RWPE2 (cell line): ENCODE measurements at regions not wholly inside any gene's neighbourhood (a gene's known extent, or its start where the extent isn't known, plus 50 kb on each side); places are given as distances from the start of the nearest gene placed in this dataset.
A peak's percentile ranks its signal among the peaks of the same experiment; 100 is the strongest.

ENCODE experiments used
- ATAC-seq: fragments of 200-7000 bp; cut with Tn5 transposase; 3 replicates; pipeline ENCODE4 v1.9.1; 2021; ENCODE audit warnings: low read depth
- DNase-seq: peaks from one replicate; pipeline ENCODE4 v3.0.0-alpha.2; 2020; ENCODE audit warnings: low spot score
- H3K27ac ChIP-seq: fragments of 450-650 bp; 2 replicates; pipeline ENCODE4 v1.5.1; 2017; ENCODE audit warnings: mild to moderate bottlenecking; ENCODE audit not compliant: poor library complexity, severe bottlenecking
- H3K27me3 ChIP-seq: fragments of 250-450 bp; sonication (Bioruptor Pico); 2 replicates; pipeline ENCODE4 v1.5.1; 2021; ENCODE audit warnings: mild to moderate bottlenecking, moderate library complexity; ENCODE audit not compliant: insufficient read depth, poor library complexity, severe bottlenecking
- H3K36me3 ChIP-seq: fragments of 250-450 bp; sonication (Bioruptor Pico); 2 replicates; pipeline ENCODE4 v1.5.1; 2020; ENCODE audit warnings: low read depth, mild to moderate bottlenecking, moderate library complexity
- H3K4me1 ChIP-seq: fragments of 250-450 bp; sonication (Bioruptor Pico); 2 replicates; pipeline ENCODE4 v1.5.1; 2021; ENCODE audit warnings: mild to moderate bottlenecking, moderate library complexity; ENCODE audit not compliant: insufficient read depth, poor library complexity, severe bottlenecking
- H3K4me3 ChIP-seq: fragments of 250-450 bp; sonication (Bioruptor Pico); 2 replicates; pipeline ENCODE4 v1.5.1; 2021; ENCODE audit warnings: mild to moderate bottlenecking, moderate library complexity; ENCODE audit not compliant: severe bottlenecking
- H3K9me3 ChIP-seq: fragments of 250-450 bp; sonication (Bioruptor Pico); 2 replicates; pipeline ENCODE4 v1.5.1; 2021; ENCODE audit warnings: mild to moderate bottlenecking, moderate library complexity; ENCODE audit not compliant: severe bottlenecking
- TF ChIP-seq, protein P1 (sequence below): fragments of 450-650 bp; IDR thresholded peaks from one replicate; pipeline ENCODE4 v1.5.1; 2017; ENCODE audit warnings: mild to moderate bottlenecking, moderate library complexity; ENCODE audit not compliant: poor library complexity, severe bottlenecking

- DNase-seq (no peak), ATAC-seq (no peak)
- H3K9me3 ChIP-seq: no peaks in the 10 kb centered on the region
- TF ChIP-seq, protein P1, sequence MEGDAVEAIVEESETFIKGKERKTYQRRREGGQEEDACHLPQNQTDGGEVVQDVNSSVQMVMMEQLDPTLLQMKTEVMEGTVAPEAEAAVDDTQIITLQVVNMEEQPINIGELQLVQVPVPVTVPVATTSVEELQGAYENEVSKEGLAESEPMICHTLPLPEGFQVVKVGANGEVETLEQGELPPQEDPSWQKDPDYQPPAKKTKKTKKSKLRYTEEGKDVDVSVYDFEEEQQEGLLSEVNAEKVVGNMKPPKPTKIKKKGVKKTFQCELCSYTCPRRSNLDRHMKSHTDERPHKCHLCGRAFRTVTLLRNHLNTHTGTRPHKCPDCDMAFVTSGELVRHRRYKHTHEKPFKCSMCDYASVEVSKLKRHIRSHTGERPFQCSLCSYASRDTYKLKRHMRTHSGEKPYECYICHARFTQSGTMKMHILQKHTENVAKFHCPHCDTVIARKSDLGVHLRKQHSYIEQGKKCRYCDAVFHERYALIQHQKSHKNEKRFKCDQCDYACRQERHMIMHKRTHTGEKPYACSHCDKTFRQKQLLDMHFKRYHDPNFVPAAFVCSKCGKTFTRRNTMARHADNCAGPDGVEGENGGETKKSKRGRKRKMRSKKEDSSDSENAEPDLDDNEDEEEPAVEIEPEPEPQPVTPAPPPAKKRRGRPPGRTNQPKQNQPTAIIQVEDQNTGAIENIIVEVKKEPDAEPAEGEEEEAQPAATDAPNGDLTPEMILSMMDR: no peak
- H3K27me3 ChIP-seq: no peaks in the 10 kb centered on the region
- no peaks in the 10 kb centered on the region for H3K4me1 ChIP-seq
- no peaks in the 10 kb centered on the region for H3K36me3 ChIP-seq
- H3K27ac ChIP-seq: no peak overlapping the region
- H3K4me3 ChIP-seq: no peak overlapping the region
Measured at GRCh38 chr10:53091574-53091973, 319.0 kb upstream of the MBL2 start.

GRCh38 chr10:53088961-53089360 is 316.4 kb upstream of the MBL2 start:
- Histone ChIP-seq H3K36me3 (no peaks in the 10 kb centered on the region), H3K4me1 (no peaks in the 10 kb centered on the region), H3K27ac (no peak overlapping the region), H3K27me3 (no peaks in the 10 kb centered on the region), H3K9me3 (no peaks in the 10 kb centered on the region), H3K4me3 (no peak overlapping the region)
- TF ChIP-seq, protein P1: no peak
- ATAC-seq (no peak), DNase-seq (no peak)

DNA sequence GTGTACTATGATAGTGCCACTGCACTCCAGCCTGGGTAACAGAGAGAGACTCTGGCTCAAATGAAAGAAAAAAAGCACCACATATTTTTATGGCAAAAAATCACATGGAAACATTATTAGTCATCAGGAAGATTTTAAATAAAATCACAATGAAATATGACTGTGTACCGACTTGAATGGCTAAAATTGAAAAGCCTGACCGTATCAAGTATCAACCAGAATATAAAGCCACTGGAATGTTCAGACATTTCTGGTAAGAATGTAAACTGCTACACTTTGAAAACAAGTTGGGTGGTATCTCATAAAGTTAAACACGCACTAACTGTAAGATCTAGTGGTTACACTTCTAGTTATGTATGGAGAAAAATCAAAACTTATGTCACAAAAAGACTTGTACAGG is 306.7 kb upstream of the MBL2 start:
- Histone ChIP-seq H3K4me3 (no peak overlapping the region), H3K27ac (no peak overlapping the region), H3K4me1 (peaks cover 6% of the 10 kb centered on the region), H3K27me3 (no peaks in the 10 kb centered on the region), H3K9me3 (no peaks in the 10 kb centered on the region), H3K36me3 (no peaks in the 10 kb centered on the region)
- TF ChIP-seq, protein P1: no peak
- ATAC-seq (peak; percentile 73; the same call in 2 of the 3 replicates), DNase-seq (no peak)

GRCh38 chr10:53076948-53077347 is 304.4 kb upstream of the MBL2 start:
- DNase-seq: no peak
- no peaks in the 10 kb centered on the region for H3K27me3 ChIP-seq
- no peak overlapping the region for H3K4me3 ChIP-seq
- H3K27ac ChIP-seq: no peak overlapping the region
- TF ChIP-seq, protein P1: no peak
- H3K9me3 ChIP-seq: no peaks in the 10 kb centered on the region
- peaks cover 6% of the 10 kb centered on the region for H3K4me1 ChIP-seq
- no peaks in the 10 kb centered on the region for H3K36me3 ChIP-seq
- ATAC-seq: no peak

GRCh38 chr10:53075469-53075868 is 302.9 kb upstream of the MBL2 start:
- ATAC-seq: no peak
- no peak overlapping the region for H3K27ac ChIP-seq
- no peak overlapping the region for H3K4me3 ChIP-seq
- DNase-seq: no peak
- H3K4me1 ChIP-seq: peaks cover 6% of the 10 kb centered on the region
- no peaks in the 10 kb centered on the region for H3K27me3 ChIP-seq
- H3K9me3 ChIP-seq: no peaks in the 10 kb centered on the region
- H3K36me3 ChIP-seq: no peaks in the 10 kb centered on the region
- TF ChIP-seq, protein P1: no peak
